ENCODE measurements at regions not wholly inside any gene's neighbourhood (a gene's known extent, or its start where the extent isn't known, plus 50 kb on each side); places are given as distances from the start of the nearest gene placed in this dataset.

DNA sequence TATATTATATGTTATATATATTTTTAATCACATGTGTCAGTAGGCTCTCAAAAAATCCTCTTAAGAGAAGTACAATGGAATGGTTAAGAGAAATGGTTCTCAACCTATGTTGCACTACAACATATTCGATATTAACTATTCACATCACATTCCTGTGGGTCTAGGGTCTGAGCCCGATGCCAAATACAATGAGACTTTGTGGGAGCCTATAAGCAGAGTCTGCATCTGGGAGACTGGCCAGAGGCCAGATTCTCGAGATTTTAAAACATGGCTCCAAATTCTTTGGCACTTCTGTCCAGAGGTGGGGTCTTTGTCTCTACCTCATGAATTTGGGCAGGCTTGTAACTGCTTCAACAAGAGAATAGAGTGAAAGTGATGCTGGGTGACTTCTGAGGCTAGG is 79.4 kb upstream of the NBEA start:
- no peak for DNase-seq

DNA sequence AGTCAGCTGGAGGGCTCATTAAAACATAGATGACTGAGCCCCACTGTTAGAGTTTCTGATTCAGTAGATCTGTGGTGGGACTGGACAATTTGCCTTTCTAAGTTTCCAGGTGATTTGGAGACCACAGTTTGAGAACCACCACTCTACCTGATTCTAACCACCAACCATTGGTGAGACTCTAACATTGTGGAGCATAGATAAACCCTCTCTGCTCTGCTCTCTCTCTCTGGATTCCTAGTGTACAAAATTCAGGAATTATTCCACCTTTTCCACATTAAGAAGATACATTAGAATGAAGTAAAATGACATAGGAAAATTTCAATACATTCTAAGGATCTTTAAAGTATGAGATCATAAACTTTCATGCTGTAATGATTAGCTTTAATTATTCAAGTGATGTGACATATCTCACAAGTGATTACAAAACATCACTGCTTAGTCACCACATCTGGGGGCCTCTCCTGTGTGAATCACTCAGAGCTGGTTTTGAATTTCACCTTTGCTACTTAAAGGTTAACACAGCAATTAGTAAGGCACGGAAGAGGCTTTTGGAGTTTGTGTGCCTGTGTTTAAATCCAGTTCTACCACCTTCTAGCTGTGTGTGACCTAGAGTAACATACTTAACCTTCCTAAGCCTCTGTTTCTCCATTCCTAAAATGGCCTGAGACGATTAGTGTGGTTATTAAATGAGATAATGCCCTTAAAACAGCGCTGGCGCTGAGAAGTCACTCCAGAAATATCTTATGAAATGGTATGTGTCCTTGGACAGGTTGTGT is 78.5 kb upstream of the NBEA start:
- no peak for DNase-seq

DNA sequence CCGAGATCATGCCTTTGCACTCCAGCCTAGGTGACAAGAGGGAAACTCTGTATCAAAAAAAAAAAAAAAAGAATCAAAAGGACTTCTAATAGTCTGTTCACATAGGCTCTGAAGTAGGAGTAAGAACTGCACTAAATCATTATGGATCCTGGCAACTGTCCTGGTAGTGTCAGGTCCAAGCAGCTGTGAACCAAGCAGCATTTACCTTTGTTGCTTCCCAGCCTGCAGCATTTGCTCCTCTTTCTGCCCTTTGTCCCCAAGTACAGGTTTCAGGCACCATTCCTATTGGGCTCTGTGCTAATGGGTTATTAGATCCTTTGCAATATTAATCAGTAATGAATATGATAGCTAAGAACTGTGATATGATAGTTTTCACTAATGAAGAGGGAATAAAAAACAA is 77.4 kb upstream of the NBEA start:
- DNase-seq: no peak

DNA sequence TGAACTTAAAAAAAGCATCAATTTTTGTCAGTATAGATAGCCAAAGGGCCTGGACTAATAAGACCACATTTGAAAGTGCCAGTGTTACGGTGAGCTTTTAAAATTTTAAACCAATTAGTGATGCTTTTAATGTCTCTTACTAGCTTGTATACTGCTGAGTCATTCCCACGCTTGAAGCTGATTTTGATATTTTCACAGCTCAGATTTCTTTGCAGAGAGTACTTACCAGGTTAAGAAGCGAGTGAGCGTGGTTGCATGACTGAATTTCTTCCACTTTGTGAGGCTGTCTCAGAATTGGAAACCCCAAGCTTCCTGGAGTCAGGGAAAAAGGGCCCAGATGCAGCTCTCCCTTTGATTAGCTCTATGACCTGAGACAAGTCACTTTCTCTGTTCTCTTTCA is 74.5 kb upstream of the NBEA start:
- DNase-seq: no peak

DNA sequence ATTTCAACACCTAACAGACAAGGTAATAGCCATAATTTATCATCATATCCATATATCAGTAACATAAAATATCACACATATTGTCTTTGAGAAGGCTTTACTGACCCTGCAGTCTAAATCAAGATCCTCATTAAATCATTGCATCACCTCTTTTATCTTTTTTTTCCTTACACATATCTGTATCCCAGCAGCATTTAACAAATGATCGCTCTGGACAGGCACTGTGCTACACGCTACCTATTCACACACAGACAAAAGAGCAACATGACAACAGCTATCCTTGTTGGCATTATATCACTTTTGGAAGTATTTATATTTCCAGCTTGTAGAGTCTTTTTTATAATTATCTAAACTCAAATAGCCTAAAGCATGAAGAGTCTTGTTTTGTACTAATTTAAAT is 73.3 kb upstream of the NBEA start:
- DNase-seq: no peak

DNA sequence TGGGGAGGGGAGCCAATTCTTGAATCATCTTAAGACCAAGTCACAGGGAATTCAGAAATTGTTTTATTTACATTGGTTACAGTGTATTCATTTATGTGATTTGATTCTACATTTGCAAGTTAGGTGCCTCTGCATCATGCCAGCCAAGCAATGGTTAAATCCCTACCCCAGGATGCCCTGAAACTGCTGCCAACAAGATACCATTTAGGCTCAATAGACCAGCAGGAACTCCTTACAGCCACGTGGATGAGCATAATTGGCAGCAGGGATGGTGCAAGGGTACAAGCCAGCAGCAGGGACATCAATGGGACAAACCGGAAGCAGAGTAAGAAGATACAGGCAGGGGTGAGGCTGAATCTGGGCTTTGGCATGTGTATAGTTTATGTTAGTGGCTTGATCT is 72.4 kb upstream of the NBEA start:
- DNase-seq: no peak

DNA sequence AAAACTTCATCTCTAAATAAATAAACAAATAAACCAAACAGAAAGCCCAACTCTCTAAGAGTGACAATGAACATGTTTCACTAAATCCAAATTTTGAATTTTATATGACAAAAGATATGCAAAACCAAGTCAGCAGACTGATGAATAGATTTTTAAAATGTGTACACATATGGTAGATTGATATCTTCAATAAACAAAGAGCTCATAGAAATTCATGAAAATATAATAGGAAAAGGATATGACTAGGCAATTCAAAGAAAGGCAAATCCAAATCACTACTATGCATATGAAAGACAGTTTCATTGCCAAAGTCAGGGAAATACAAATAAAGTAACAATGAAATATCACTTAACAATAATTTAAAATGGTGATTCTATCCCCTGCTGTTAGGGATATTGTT is 63.7 kb upstream of the NBEA start:
- DNase-seq: no peak

DNA sequence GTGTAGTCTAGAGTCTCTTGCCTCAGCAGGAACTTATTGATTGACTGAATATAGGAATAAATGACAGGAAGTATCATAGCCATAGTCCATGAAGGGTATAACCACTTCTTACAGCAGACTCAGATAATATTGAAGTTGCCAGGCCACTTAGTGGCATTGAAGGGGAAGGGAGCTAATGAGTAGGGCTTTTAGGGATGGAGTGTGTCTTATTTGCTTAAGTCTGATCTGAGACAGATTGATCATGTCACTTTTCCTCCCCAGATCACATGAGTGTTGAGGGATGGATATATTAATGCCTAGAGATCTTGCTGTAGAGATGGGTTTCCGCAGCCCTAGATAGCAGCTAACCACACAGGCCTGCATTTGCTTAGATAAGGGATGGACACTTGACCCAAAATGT is 62.2 kb upstream of the NBEA start:
- DNase-seq: no peak

DNA sequence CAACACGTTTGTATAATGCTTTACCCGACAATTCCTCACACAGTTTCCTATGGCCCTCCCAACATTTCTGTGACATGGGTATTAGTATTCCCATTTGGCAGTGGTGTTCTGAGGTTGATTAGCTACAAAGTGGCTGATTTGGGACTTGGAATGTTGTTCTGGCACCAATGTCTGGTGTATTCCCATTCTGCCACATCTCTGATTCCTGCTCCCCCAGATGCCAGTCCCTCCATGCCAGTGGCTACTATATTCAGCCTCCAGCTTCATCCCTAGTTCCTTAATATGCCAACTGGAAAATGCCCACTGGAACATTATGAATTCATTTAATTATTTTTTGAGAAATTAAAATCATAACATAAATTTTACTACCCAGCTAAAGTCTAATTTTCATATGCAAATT is 60.6 kb upstream of the NBEA start:
- DNase-seq: no peak

DNA sequence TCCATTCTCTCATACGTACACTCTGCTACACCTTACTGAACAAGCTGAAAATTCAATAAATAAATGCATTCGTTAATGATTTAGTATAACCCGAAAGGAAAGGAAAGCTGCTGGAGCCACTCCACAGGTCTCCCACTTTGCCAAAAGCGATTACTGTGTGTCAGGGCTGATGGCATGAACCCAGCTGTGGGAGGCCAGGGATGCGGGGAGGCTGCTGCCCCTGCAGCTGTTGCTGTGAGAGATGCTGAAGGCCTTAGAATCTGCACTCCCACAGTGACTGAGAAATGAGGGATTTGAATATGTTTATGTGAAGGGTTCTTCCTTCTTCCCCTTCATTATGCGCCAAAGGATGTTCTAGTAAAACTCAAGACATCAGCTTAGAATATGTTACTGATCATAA is 58.7 kb upstream of the NBEA start:
- DNase-seq: no peak

DNA sequence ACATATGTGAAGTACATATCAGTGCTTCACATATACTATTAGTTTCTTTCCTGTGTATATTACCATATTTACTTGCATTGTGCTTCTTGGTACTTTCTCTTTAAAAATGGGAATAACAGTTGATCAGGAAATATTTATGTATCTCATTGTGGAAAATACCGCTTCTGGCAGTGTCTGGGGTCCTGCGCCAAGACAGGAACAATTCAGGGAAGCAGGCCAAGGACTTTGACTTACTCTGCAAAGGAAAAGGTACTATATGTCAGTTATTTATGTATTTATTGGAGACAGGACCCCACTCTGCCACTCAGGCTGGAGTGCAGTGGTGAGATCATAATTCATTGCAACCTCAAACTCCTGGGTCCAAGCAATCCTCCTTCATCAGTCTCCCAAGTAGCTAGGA is 57.7 kb upstream of the NBEA start:
- DNase-seq: no peak

DNA sequence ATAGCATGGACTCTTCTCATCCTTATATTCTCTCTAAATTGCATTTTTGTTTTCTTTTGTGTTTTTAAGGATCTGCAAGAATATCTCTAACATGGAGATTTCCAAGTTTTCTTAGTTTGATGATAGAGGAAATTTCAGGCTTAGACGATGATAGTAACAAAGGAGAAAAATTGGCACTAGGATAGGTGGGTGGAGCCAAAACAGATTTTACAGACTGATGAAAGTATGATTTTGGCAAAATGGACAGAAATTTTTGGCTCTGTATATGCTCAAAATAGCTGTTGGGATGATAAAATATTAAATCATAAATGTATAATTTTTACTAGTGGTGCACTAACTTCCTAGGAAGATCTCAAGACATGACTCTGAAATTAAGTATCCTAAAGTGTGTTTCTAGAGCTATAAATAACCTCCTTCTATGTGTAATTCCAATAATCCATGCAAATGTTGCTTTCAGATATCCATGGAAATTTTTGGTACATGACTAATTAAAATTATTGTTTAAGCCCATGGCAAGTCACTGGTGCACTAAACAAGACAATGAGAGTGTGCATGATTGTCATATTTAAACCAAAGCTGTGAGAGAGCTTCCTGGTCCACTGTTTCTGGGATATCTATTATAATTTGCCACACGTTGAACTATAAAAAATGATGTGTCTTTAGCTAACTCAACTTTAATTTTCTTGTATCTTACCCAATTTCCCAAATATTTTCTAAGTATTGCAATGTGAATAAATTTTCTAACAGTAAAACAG is 55.8 kb upstream of the NBEA start:
- no peak for DNase-seq

DNA sequence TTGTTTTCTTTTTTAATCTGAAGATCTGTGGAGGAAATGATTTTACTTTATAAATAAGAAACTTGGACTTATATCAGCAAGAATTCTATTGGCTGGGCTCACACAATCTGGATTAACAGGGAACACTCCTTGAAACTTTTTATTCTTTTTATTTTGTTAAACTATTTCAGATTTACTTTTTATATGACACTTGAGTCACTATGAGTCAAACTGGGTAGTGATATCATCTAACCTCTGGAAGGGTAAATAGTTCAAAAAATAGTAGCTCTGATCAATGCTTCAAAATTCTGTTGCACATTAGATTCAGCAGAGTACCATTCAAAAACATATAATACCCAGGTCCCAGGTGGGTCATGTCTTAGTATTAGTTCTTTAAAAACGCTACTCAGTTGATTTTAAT is 55.1 kb upstream of the NBEA start:
- DNase-seq: no peak
